ENCODE measurements at regions not wholly inside any gene's neighbourhood (a gene's known extent, or its start where the extent isn't known, plus 50 kb on each side); places are given as distances from the start of the nearest gene placed in this dataset.
"Not testable (repeated sequence)": the region's sequence is repeated elsewhere in the genome, so short reads cannot be mapped to it uniquely, and the experiment has no call there.

DNA sequence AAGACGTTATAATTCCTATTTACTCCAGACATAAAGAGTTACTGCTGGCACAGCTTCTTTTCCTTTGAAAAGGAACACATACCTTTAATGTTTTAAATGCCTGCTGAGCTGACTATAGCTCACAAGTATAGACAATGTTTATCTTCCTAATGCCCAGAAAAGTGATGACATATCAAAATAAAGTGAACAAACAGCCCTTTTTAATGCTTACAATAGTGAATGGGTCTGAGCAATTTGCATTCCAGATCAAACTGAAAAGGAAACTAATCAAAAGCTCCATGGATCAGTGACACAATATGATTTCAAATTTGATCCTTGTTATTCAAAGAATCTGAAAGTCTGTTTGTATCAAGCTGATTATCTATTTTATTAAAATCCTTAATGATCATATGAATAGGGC is 233.6 kb upstream of the SEMA3E start:
- DNase-seq (ENCODE audit: low spot score): no peak

- DNase-seq (ENCODE audit: low spot score): no peak
Measured at GRCh38 chr7:83879063-83879462, 230.1 kb upstream of the SEMA3E start.

- no peak for DNase-seq (ENCODE audit: low spot score)
Measured at GRCh38 chr7:83878614-83879013, 229.7 kb upstream of the SEMA3E start.

- DNase-seq (ENCODE audit: low spot score): no peak
Measured at GRCh38 chr7:83876593-83876992, 227.7 kb upstream of the SEMA3E start.

DNA sequence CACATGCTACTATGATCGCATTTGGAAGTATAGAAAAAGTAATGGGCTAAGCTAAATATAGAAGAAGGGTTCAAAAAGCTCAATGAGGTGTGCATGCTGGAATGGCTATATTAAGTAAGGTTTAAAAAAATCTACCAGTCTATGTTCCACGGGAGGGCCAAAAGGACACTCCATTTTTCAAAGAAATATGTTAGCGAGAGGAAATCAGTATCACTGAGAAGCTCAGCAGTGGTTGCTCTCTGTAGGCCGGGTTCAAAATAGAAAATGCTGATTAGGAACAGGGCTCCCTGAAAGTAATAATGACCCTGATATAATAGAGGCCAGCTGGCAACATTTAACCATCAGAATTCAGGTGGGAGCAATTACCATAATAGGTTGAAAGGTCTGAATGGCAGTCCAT is 224.5 kb upstream of the SEMA3E start:
- no peak for DNase-seq (ENCODE audit: low spot score)

- no peak for DNase-seq (ENCODE audit: low spot score)
Measured at GRCh38 chr7:83872501-83872900, 223.6 kb upstream of the SEMA3E start.

DNA sequence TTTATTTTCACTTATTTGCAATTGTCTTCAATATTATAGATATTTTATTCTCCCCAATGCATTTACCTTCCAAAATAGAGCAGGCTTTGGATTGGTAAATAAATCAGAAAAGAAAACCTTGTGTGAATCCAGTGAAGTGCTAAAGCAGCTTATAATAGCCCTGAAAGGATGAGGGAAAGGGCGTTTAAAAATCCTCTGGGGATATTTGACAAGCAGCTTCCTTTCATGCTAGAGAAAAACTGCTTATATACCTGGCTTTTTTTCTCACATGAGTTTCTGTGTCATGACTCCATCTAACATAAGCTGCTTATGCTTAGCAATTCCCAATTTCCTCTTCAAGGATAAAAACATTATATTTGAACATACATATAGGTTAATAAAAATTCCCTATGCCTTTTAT is 221.6 kb upstream of the SEMA3E start:
- no peak for DNase-seq (ENCODE audit: low spot score)

- no peak for DNase-seq (ENCODE audit: low spot score)
Measured at GRCh38 chr7:83866582-83866981, 217.6 kb upstream of the SEMA3E start.

DNA sequence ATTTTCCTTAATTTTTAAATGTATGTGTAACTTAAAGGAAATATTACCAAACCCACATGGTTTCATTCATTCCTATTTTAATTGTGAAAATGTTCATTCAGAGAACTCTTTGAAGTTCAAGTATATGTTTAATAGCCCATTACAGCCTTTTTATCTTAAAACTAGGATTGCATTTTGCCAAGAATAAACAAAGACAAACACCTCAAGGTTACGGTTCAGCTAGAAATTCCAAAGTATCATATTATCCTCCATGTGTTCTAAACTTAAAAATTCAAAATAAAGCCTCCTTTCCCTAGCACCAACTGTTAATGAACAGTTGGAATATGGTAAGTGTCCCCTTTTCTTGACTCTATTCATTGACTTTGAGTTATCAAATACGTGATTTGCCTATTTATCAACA is 215.6 kb upstream of the SEMA3E start:
- DNase-seq (ENCODE audit: low spot score): no peak

- no peak for DNase-seq (ENCODE audit: low spot score)
Measured at GRCh38 chr7:83863906-83864305, 215.0 kb upstream of the SEMA3E start.

DNA sequence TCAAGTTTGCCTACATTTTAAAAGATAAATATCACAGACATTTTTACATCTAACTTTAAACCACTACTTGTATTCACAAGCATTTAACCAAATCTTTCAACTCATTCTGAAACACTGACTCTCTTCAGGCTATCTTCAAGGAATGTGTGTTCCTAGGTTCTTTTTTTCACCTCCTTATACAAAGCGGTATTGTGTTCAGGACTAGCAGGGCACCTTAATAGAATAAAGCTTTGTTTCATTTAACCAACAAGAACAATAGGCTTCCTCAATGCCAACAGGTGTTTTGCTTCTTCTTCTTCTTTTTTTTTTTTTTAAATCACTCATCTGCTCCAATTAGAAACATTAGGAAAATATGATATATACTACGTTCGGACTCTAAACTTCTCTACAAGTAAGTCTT is 212.9 kb upstream of the SEMA3E start:
- no peak for DNase-seq (ENCODE audit: low spot score)

- DNase-seq (ENCODE audit: low spot score): no peak
Measured at GRCh38 chr7:83859827-83860226, 210.9 kb upstream of the SEMA3E start.

- DNase-seq (ENCODE audit: low spot score): no peak
Measured at GRCh38 chr7:83857691-83858090, 208.8 kb upstream of the SEMA3E start.

GRCh38 chr7:83856094-83856493 is 207.2 kb upstream of the SEMA3E start:
- no peak for DNase-seq (ENCODE audit: low spot score)

DNA sequence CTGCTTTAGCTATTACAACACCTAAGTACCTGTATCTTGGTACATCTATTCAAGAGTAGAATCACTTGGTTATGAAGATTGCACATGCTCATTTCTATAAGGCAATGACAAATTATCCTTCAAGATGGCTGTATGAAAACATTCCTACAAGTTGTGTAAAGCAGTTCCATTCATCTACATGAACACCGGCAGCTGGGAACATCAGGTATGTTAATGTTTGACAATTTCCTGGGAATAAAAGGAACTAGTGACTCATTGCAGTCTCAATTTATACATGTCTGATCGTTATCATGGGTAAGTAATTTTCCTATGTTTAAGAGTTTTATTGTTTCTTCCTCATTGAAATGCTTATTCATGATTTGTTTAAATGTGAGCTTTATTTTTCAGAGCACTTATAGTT is 203.2 kb upstream of the SEMA3E start:
- peak; percentile 20 for DNase-seq (ENCODE audit: low spot score)

- DNase-seq (ENCODE audit: low spot score): no peak
Measured at GRCh38 chr7:83851551-83851950, 202.6 kb upstream of the SEMA3E start.

GRCh38 chr7:83850941-83851340 is 202.0 kb upstream of the SEMA3E start:
- no peak for DNase-seq (ENCODE audit: low spot score)

GRCh38 chr7:83850125-83850524 is 201.2 kb upstream of the SEMA3E start:
- DNase-seq (ENCODE audit: low spot score): no peak

- no peak for DNase-seq (ENCODE audit: low spot score)
Measured at GRCh38 chr7:83849131-83849530, 200.2 kb upstream of the SEMA3E start.

GRCh38 chr7:83842894-83843293 is 194.0 kb upstream of the SEMA3E start:
- DNase-seq (ENCODE audit: low spot score): no peak

DNA sequence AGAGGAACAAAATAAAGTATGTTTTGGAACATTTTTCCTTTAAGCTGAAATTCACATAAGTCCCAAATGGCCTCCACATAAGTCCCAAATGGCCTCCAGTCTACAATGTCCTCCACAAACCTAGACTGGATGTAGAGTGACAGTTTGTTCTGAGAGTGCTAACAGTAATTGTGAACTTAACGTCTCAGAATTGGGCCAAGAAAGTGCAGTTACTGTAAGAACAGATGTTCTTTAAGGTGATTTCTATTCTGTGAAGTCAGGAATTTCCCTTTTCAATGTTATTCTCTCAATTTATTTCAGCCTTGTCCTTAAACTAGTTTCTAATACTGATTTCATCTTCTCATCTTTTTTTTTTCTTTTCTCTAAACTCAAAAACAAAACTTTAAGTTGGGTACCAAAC is 188.7 kb upstream of the SEMA3E start:
- DNase-seq (ENCODE audit: low spot score): no peak

GRCh38 chr7:83836028-83836427 is 187.1 kb upstream of the SEMA3E start:
- no peak for DNase-seq (ENCODE audit: low spot score)

DNA sequence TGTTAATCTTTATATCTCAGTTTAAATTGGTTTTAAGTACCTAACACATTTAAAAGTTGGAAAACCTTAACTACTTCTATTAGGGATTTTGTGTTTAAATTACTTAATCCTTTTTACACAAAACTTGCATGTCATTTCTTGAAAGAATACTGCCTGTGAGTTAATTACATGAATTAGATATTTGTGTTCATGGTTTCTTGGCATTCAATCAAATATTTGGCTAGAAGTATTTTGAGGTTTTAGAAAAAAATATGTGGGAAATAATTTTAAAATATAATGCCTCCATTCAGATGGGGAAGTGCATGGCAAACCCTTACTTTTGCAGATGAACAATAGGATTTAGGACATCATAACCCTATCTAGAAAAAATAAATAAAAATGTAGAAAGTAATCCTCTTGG is 186.5 kb upstream of the SEMA3E start:
- no peak for DNase-seq (ENCODE audit: low spot score)

DNA sequence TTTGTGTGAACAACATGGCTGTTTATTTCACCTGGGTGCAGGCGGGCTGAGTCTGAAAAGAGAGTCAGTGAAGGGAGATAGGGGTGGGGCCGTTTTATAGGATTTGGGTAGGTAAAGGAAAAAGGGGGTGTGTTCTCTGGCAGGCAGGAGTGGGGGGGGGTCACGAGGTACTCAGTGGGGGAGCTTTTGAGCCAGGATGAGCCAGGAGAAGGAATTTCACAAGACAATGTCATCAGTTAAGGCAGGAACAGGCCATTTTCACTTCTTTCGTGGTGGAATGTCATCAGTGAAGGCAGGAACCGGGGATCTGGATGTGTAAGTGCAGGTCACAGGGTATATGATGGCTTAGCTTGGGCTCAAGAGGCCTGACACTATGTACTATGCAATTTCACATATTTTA is 184.8 kb upstream of the SEMA3E start:
- not testable (repeated sequence) for DNase-seq (ENCODE audit: low spot score)

DNA sequence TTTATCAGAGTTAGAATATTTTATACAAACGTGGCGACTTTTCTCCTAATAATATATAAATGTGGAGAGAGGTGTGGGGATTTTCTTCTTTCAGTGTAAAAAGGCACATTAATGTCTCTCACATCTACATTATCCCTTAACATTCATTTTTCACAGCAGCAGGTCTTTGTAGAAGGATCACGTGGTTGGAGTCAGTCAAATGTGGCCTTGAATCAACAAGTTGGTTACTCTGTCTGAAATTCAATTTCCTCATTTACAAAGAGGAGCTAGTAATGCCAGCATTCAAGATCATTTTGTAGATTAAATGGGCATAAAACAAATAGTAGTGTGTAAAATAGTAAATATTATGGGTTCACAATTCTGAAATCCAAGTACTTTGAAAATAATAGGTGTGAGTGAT is 183.1 kb upstream of the SEMA3E start:
- DNase-seq (ENCODE audit: low spot score): no peak

All from LoVo (cell line).